ENCODE measurements at regions not wholly inside any gene's neighbourhood (a gene's known extent, or its start where the extent isn't known, plus 50 kb on each side); places are given as distances from the start of the nearest gene placed in this dataset.

GRCh38 chr21:22342889-22343288 is 1344.7 kb downstream of the NCAM2 start:
- no peak overlapping the region for H3K27ac Mint-ChIP-seq
- H4K20me1 ChIP-seq (ENCODE audit: low read depth) = no peaks in the 10 kb centered on the region
- H3K9ac ChIP-seq = no peak overlapping the region
- H3F3A ChIP-seq (ENCODE audit: low read depth) = no peaks in the 10 kb centered on the region
- H3K9me3 Mint-ChIP-seq = peaks cover 5% of the 10 kb centered on the region
- no peaks in the 10 kb centered on the region for H3K36me3 Mint-ChIP-seq
- H3K4me3 Mint-ChIP-seq = no peak overlapping the region
- peaks cover 9% of the 10 kb centered on the region for H3K4me1 ChIP-seq
- H3K4me1 Mint-ChIP-seq = peaks cover 9% of the 10 kb centered on the region
- no peak overlapping the region for H2AFZ ChIP-seq (replicated peaks)
- H3K27ac ChIP-seq = no peak overlapping the region
- H3K4me2 ChIP-seq = no peak overlapping the region
- DNase-seq (ENCODE audit: low spot score) = no peak
- no peaks in the 10 kb centered on the region for H3K36me3 ChIP-seq
- H3K79me2 ChIP-seq (ENCODE audit: low read depth) = no peaks in the 10 kb centered on the region
- H3K9me3 ChIP-seq (ENCODE audit: low read depth) = peaks cover 2% of the 10 kb centered on the region
- H3K27me3 ChIP-seq = no peaks in the 10 kb centered on the region
- H3K27me3 Mint-ChIP-seq (ENCODE audit: insufficient read depth, low read depth) = peaks cover 5% of the 10 kb centered on the region
- TF ChIP-seq, protein P1, sequence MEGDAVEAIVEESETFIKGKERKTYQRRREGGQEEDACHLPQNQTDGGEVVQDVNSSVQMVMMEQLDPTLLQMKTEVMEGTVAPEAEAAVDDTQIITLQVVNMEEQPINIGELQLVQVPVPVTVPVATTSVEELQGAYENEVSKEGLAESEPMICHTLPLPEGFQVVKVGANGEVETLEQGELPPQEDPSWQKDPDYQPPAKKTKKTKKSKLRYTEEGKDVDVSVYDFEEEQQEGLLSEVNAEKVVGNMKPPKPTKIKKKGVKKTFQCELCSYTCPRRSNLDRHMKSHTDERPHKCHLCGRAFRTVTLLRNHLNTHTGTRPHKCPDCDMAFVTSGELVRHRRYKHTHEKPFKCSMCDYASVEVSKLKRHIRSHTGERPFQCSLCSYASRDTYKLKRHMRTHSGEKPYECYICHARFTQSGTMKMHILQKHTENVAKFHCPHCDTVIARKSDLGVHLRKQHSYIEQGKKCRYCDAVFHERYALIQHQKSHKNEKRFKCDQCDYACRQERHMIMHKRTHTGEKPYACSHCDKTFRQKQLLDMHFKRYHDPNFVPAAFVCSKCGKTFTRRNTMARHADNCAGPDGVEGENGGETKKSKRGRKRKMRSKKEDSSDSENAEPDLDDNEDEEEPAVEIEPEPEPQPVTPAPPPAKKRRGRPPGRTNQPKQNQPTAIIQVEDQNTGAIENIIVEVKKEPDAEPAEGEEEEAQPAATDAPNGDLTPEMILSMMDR (IDR thresholded peaks at IDR 0.05) = no peak
- TF ChIP-seq EZH2 (IDR thresholded peaks at IDR 0.05) (no peak), EZH2phosphoT487 (IDR thresholded peaks at IDR 0.05) (no peak)
- no peak overlapping the region for H3K4me3 ChIP-seq

DNA sequence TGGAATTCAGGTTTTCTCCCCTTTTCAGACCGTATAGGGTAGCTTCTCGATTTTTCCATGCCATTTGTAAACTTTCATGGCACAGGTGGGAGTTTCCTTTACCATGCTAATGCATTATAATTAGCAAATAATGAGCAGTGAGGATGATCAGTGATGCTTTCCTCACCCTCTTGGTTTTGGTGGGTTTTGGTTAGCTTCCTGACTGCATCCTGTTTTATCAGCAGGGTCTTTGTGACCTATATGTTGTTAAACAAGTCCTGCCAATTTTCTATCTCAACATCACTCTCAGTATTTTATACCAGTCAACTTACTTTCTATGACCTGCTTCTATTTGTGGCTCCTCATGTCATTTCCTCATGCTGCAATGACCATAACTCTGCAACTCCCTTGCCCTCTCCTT is 1345.1 kb downstream of the NCAM2 start:
- H3K36me3 ChIP-seq = no peaks in the 10 kb centered on the region
- H3F3A ChIP-seq (ENCODE audit: low read depth) = no peaks in the 10 kb centered on the region
- H3K4me1 ChIP-seq = peaks cover 9% of the 10 kb centered on the region
- no peaks in the 10 kb centered on the region for H4K20me1 ChIP-seq (ENCODE audit: low read depth)
- H3K27me3 ChIP-seq = no peaks in the 10 kb centered on the region
- peaks cover 5% of the 10 kb centered on the region for H3K27me3 Mint-ChIP-seq (ENCODE audit: insufficient read depth, low read depth)
- H3K79me2 ChIP-seq (ENCODE audit: low read depth) = no peaks in the 10 kb centered on the region
- peaks cover 9% of the 10 kb centered on the region for H3K4me1 Mint-ChIP-seq
- no peak overlapping the region for H3K9ac ChIP-seq
- no peak overlapping the region for H3K4me3 ChIP-seq
- no peaks in the 10 kb centered on the region for H3K9me3 ChIP-seq (ENCODE audit: low read depth)
- no peak overlapping the region for H3K27ac Mint-ChIP-seq
- TF ChIP-seq EZH2phosphoT487 (IDR thresholded peaks at IDR 0.05) (no peak), EZH2 (IDR thresholded peaks at IDR 0.05) (no peak)
- TF ChIP-seq, protein P1 (IDR thresholded peaks at IDR 0.05) = no peak
- H3K27ac ChIP-seq = no peak overlapping the region
- H2AFZ ChIP-seq (replicated peaks) = no peak overlapping the region
- H3K4me2 ChIP-seq = no peak overlapping the region
- no peak overlapping the region for H3K4me3 Mint-ChIP-seq
- H3K36me3 Mint-ChIP-seq = no peaks in the 10 kb centered on the region
- no peak for DNase-seq (ENCODE audit: low spot score)
- H3K9me3 Mint-ChIP-seq = peaks cover 5% of the 10 kb centered on the region

DNA sequence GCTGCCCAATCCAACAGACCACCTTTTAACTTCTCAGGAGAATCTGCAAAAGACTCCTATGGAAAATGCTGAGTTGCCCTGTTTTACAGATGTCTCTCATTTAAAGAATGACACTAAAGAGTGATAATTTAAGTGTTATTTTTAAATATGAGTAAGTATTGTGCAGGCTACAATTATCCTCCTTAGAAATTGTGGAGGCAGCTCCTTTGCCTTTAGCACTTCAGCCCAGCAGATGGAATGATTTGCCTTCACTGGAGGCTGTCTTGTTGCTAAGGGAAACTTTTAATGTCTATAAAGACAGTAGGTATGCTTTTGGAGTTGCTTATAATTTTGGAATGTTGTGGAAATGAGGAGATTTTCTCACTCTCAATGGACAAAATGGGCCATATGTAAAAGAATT is 1345.5 kb downstream of the NCAM2 start:
- peaks cover 9% of the 10 kb centered on the region for H3K4me1 ChIP-seq
- Mint-ChIP-seq H3K27ac (no peak overlapping the region), H3K9me3 (peaks cover 5% of the 10 kb centered on the region), H3K4me1 (peaks cover 9% of the 10 kb centered on the region), H3K4me3 (no peak overlapping the region), H3K27me3 (ENCODE audit: insufficient read depth, low read depth) (peaks cover 5% of the 10 kb centered on the region), H3K36me3 (no peaks in the 10 kb centered on the region)
- no peak overlapping the region for H3K4me3 ChIP-seq
- H3K36me3 ChIP-seq = no peaks in the 10 kb centered on the region
- no peak overlapping the region for H3K4me2 ChIP-seq
- TF ChIP-seq, protein P1 (IDR thresholded peaks at IDR 0.05) = no peak
- TF ChIP-seq EZH2 (IDR thresholded peaks at IDR 0.05) (no peak), EZH2phosphoT487 (IDR thresholded peaks at IDR 0.05) (no peak)
- H3K27me3 ChIP-seq = no peaks in the 10 kb centered on the region
- no peaks in the 10 kb centered on the region for H3F3A ChIP-seq (ENCODE audit: low read depth)
- no peak for DNase-seq (ENCODE audit: low spot score)
- no peaks in the 10 kb centered on the region for H3K79me2 ChIP-seq (ENCODE audit: low read depth)
- H3K9me3 ChIP-seq (ENCODE audit: low read depth) = no peaks in the 10 kb centered on the region
- H3K9ac ChIP-seq = no peak overlapping the region
- no peaks in the 10 kb centered on the region for H4K20me1 ChIP-seq (ENCODE audit: low read depth)
- H3K27ac ChIP-seq = no peak overlapping the region
- no peak overlapping the region for H2AFZ ChIP-seq (replicated peaks)

Measured in neural progenitor cell (in vitro differentiated cells).